ENCODE measurements at regions not wholly inside any gene's neighbourhood (a gene's known extent, or its start where the extent isn't known, plus 50 kb on each side); places are given as distances from the start of the nearest gene placed in this dataset.

- TF ChIP-seq SUZ12 (IDR thresholded peaks at IDR 0.05) (no peak), TARDBP (IDR thresholded peaks at IDR 0.05) (no peak), SP1 (IDR thresholded peaks at IDR 0.05) (no peak), FOXA1 (IDR thresholded peaks at IDR 0.05) (no peak), BHLHE40 (IDR thresholded peaks at IDR 0.05; ENCODE audit: borderline replicate concordance) (no peak), PKNOX1 (IDR thresholded peaks at IDR 0.05) (no peak), ARNT (IDR thresholded peaks at IDR 0.05) (no peak), HDGF (IDR thresholded peaks at IDR 0.05; ENCODE audit: borderline replicate concordance) (no peak), ZNF384 (IDR thresholded peaks at IDR 0.05) (no peak), NFRKB (IDR thresholded peaks at IDR 0.05) (no peak)
Measured at GRCh38 chr13:82850644-82851043, 1031.6 kb downstream of the SLITRK1 start.
